Ecto neural progenitor cell (in vitro differentiated cells): ENCODE measurements at regions not wholly inside any gene's neighbourhood (a gene's known extent, or its start where the extent isn't known, plus 50 kb on each side); places are given as distances from the start of the nearest gene placed in this dataset.
A peak's percentile ranks its signal among the peaks of the same experiment; 100 is the strongest.

Source experiments
- DNase-seq: peaks from one replicate; pipeline ENCODE4 v3.0.0-alpha.2; 2018; ENCODE audit warnings: low spot score

DNA sequence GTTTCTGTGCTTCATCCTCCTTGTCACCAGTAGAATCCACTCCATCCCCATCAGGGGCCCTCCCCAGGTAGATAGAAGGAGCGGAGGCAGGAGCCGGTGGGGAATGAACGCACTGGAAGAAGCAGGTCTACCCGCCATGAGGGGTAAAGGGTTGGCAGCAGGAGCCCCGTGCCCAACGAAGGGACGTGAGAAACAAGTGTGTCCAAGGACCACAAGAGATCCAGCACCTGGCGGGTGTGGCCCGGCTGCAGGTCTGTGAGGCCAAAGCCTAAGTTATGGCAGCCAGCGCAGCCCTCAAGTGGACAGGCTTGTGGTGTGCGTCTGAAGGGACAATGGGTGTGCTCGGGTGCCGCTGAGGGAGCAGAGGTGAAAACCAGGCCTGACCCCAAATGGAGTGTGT, 94.3 kb downstream of the IRX2 start:
- DNase-seq, result no peak

DNA sequence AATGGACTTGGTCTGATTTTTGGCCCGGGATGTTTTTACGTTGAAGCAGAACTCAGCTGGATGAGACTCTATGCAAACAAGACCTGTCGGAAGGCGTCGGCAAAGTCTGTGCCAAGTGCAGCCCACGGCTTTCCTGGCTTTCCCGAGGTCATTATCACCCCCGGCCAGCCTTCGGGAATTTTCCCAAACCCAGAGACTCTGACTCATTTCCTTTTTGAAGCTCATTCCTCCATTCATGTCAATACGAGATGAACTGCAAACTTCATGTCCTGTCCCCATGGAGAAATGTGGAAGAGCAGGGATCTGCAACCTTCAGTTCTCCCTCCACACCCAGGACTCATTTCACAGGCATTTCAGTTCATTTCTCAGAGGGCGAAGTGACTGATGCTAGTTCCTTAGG, 95.3 kb downstream of the IRX2 start:
- no peak for DNase-seq

- DNase-seq, result no peak
Measured at GRCh38 chr5:2653991-2654390, 97.5 kb downstream of the IRX2 start.

- peak; percentile 11 for DNase-seq
Measured at GRCh38 chr5:2651116-2651515, 100.4 kb downstream of the IRX2 start.

GRCh38 chr5:2642684-2643345, 108.7 kb downstream of the IRX2 start:
- no peak for DNase-seq

DNA sequence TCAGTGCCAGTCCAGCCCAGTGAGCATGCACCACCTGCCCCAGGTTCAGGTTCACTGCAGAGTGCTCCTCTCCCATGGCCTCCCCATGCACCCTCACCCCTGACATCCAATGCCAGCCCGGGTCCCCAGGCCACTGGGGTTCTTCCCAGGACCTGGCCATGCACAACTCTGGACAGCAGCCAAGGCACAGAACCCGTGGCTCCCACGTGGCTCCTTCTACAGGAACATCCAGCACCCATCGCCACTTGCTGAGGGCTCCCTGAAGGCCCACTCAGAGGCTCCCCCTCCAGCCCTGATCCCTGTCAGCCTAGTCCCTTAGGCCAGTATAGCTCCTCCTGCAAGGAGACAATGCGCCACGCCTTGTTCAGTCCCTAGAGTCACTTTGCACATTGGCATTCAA, 110.8 kb downstream of the IRX2 start:
- no peak for DNase-seq

GRCh38 chr5:2639425-2639824, 112.1 kb downstream of the IRX2 start:
- no peak for DNase-seq

- DNase-seq, result no peak
Measured at GRCh38 chr5:2634399-2635176, 116.9 kb downstream of the IRX2 start.

GRCh38 chr5:2633992-2634391, 117.5 kb downstream of the IRX2 start:
- no peak for DNase-seq

GRCh38 chr5:2631758-2632157, 119.7 kb downstream of the IRX2 start:
- no peak for DNase-seq

DNA sequence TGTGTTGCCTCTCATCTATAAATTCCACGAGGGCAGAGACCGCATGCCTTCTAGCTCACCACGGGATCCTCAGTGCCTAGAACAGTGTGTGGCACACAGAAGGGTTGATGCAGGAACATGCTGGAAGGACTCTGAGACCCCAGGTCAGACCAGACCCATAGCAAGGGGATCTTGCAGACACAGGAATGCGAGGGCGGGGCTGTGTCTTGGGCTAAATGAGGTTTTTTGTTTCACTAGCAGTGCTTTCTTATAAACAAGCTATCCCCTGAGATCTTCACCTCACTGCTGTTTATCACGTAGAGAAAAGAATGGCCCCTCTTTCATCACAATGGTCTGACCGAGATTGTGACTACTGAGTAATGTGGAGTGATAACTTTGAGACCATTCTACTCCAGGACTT, 122.4 kb downstream of the IRX2 start:
- DNase-seq, result no peak

DNA sequence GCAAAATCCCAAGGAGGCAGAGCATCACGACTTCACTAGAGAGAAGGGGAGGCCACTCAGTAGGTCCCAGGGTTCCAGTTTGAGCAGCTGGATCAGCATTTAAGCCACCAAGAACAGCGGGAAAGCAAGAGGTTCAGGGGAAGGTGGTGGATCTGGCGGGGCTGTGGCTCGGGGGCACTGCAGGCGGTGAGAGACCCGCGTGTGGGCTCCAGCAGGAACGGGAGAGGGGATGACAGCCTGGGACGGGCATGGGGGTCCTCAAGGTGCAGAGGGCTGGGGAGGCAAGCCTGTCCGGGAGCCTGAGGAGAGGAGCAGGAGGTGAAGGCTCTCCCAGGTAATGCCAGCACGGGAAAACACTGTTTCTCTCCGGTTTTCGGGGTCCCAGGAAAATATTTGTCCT, 123.6 kb downstream of the IRX2 start:
- DNase-seq, result no peak

- DNase-seq, result no peak
Measured at GRCh38 chr5:2626572-2626971, 124.9 kb downstream of the IRX2 start.

GRCh38 chr5:2622866-2623265, 128.6 kb downstream of the IRX2 start:
- no peak for DNase-seq

DNA sequence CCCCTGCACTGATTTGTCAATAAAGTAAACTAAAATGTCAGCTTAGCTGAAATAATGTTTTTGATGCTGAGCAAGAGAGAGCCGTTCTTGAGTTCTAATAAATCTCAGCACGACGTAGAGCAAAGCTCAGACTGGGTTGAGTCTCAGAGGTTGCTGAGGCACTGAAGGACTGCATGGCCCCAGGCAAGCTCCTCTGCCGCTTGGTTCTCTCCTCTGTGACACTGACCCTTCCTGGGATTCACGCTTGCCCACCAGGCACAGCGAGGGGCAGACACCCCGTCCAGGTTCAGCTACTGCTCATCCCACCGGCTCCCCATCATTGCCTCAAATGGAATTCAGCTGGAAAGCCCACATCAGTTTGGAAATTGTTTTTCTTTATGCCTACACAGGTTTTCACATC, 129.8 kb downstream of the IRX2 start:
- no peak for DNase-seq

- DNase-seq, result no peak
Measured at GRCh38 chr5:2619216-2619615, 132.3 kb downstream of the IRX2 start.

DNA sequence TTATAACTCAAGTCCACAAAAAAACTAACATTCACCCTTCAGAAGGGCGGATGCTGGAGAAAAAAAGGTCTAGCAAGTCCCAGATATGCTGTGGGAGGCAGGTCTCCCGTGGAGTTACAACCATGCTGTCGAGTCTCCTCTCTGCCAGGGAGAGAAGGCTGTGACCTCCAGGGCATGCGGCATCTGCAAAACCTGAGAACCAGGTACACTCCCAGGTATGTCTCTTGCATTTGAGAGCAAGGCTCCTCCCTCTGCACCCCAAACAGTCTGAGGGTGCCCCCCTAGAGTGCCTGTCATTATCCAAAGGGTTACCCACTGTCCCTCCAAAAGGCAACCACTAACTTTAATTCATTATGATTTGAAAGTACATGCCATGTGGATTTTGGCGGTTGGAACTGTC, 134.0 kb downstream of the IRX2 start:
- DNase-seq, result no peak

GRCh38 chr5:2615917-2616316, 135.6 kb downstream of the IRX2 start:
- no peak for DNase-seq

- DNase-seq, result no peak
Measured at GRCh38 chr5:2614571-2614970, 136.9 kb downstream of the IRX2 start.

DNA sequence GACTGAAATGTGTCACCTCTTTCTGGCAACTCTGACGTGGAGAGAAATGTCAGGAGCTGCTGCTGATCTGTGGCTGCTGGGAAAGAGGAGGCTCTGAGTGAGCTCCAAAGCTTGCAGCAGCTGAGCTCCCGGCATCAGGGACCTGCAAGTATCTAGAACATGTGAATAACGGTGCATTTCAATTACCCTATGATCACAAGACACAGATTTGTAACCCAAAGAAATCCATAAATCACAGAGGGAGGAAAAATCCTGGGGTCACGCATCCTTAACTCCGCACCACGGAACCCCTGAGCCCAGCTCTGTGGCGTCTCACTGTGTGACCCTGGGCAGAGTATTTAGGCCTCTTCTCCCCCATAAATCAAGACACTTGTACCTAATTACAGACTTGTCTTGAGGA, 139.8 kb downstream of the IRX2 start:
- DNase-seq, result no peak

DNA sequence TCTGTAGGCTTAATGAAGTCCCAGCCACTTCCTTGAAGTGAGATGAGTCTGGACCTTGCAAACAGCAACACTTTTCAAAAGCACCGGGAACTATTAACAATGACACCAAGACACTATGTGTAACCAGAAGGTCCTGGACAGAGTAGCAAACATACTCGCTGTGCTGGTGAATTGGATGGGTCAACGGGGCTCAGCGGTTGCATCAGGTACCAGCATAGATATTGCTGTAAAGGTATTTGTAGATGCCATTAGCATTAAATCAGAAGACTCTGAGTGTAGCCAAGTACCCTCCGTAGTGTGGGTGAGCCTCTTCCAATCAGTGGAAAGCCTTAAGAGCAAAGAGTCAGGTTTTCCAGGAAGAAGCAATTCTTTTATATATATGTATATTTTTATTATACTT, 140.5 kb downstream of the IRX2 start:
- no peak for DNase-seq

GRCh38 chr5:2608391-2608790, 143.1 kb downstream of the IRX2 start:
- no peak for DNase-seq

GRCh38 chr5:2607598-2607997, 143.9 kb downstream of the IRX2 start:
- no peak for DNase-seq

DNA sequence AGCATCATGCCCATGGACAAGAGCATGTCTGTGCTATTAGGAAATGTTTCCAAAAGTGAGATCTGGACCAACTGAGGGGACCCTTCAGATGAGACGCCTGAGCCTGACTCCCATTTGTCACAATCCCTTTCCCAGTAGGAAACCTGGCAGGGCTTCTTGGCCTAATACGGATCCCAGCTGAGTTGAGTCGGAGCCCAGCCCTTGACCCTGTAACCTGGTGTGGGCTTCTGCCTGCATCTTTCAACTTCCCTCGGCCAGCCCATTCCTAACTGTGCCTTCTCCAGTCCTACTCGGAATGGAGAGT, 148.3 kb downstream of the IRX2 start:
- DNase-seq, result no peak
